IMR-90 (cell line): ENCODE measurements at regions not wholly inside any gene's neighbourhood (a gene's known extent, or its start where the extent isn't known, plus 50 kb on each side); places are given as distances from the start of the nearest gene placed in this dataset.

Experiments used
- ATAC-seq: fragments of 200-7000 bp; cut with Tn5 transposase; 2 replicates; pipeline ENCODE4 v1.9.1; 2020; ENCODE audit warnings: low read depth, mild to moderate bottlenecking, moderate library complexity
- BruUV-seq: library from RNA; stranded (reverse); fragments of 400-500 nt; replicated peaks from 2 replicates; lab custom pipeline; 2021; lab: Mats Ljungman, UMichigan
- CTCF ChIA-PET: fragments of 300-600 bp; formaldehyde crosslinking; extraction: SDS; loops from one replicate; lab custom pipeline; 2021; ENCODE audit warnings: antibody characterized with exemption; lab: Yijun Ruan, JAX
- POLR2A ChIA-PET: fragments of 300-600 bp; sonication (Branson Sonifier 250); formaldehyde crosslinking; loops from one replicate; lab custom pipeline; 2022; ENCODE audit warnings: antibody characterized with exemption; ENCODE audit not compliant: unreplicated experiment; lab: Charles Lee
- DNase-seq: peaks from one replicate; pipeline ENCODE4 v3.0.0; 2013
- H2AFZ ChIP-seq: replicated peaks from 2 replicates; pipeline ENCODE3; 2013; ENCODE audit warnings: low read length, mild to moderate bottlenecking; ENCODE audit not compliant: poor library complexity
- H2AK5ac ChIP-seq: 2 replicates; pipeline ENCODE4 v1.6.1; 2013; ENCODE audit warnings: low read depth, low read length, inconsistent platforms
- H2AK9ac ChIP-seq: replicated peaks from 2 replicates; pipeline ENCODE3; 2013; ENCODE audit warnings: mild to moderate bottlenecking, low read depth, low read length, moderate library complexity; ENCODE audit not compliant: poor library complexity
- H2BK120ac ChIP-seq: 2 replicates; pipeline ENCODE4 v1.6.1; 2013; ENCODE audit warnings: low read depth, low read length, inconsistent platforms
- H2BK15ac ChIP-seq: 3 replicates; pipeline ENCODE4 v1.6.1; 2013; ENCODE audit warnings: low read depth, low read length, inconsistent platforms
- H2BK20ac ChIP-seq: 2 replicates; pipeline ENCODE4 v1.6.1; 2013; ENCODE audit warnings: low read depth, mild to moderate bottlenecking, inconsistent platforms, low read length, moderate library complexity
- H2BK5ac ChIP-seq: 2 replicates; pipeline ENCODE4 v1.6.1; 2013; ENCODE audit warnings: mild to moderate bottlenecking, low read depth, low read length, inconsistent platforms; ENCODE audit not compliant: poor library complexity, severe bottlenecking
- H3K14ac ChIP-seq: replicated peaks from 2 replicates; pipeline ENCODE4 v1.6.1; 2013; ENCODE audit warnings: low read depth, low read length, inconsistent platforms
- H3K18ac ChIP-seq: 2 replicates; pipeline ENCODE4 v1.6.1; 2013; ENCODE audit warnings: low read depth, low read length, control low read depth
- H3K23ac ChIP-seq: 2 replicates; pipeline ENCODE4 v1.6.1; 2013; ENCODE audit warnings: low read depth, low read length, inconsistent platforms
- H3K27ac ChIP-seq: 2 replicates; pipeline ENCODE4 v1.5.1; 2013; ENCODE audit warnings: mild to moderate bottlenecking, control low read depth, low read length; ENCODE audit not compliant: insufficient read depth
- H3K27me3 ChIP-seq: 2 replicates; pipeline ENCODE4 v1.6.1; 2013; ENCODE audit warnings: low read length; ENCODE audit not compliant: control insufficient read depth, insufficient read depth
- H3K36me3 ChIP-seq: 2 replicates; pipeline ENCODE4 v1.6.1; 2013; ENCODE audit warnings: low read length, mixed read lengths; ENCODE audit not compliant: control insufficient read depth, insufficient read depth
- H3K4ac ChIP-seq: 2 replicates; pipeline ENCODE4 v1.6.1; 2013; ENCODE audit warnings: low read depth, low read length, inconsistent platforms
- H3K4me1 ChIP-seq: 2 replicates; pipeline ENCODE4 v1.6.1; 2013; ENCODE audit warnings: low read length, mixed read lengths; ENCODE audit not compliant: control insufficient read depth, insufficient read depth
- H3K4me2 ChIP-seq: 2 replicates; pipeline ENCODE4 v1.6.1; 2013; ENCODE audit warnings: low read depth, mild to moderate bottlenecking, control low read depth, low read length, moderate library complexity
- H3K4me3 ChIP-seq: 2 replicates; pipeline ENCODE4 v1.5.1; 2013; ENCODE audit warnings: low read depth, mild to moderate bottlenecking, control low read depth, low read length, moderate library complexity; ENCODE audit not compliant: insufficient read depth
- H3K56ac ChIP-seq: 2 replicates; pipeline ENCODE4 v1.6.1; 2013; ENCODE audit warnings: low read length, inconsistent platforms; ENCODE audit not compliant: insufficient read depth; ENCODE audit errors: extremely low read depth
- H3K79me1 ChIP-seq, 2 experiments: 2 replicates each; pipeline ENCODE4 v1.6.1; 2013; ENCODE audit warnings: low read length in 2 of 2, inconsistent platforms in 1 of 2, low read depth in 1 of 2
- H3K9ac ChIP-seq: 2 replicates; pipeline ENCODE4 v1.6.1; 2013; ENCODE audit warnings: low read depth, low read length, control low read depth
- H3K9me1 ChIP-seq: 2 replicates; pipeline ENCODE4 v1.6.1; 2013; ENCODE audit warnings: low read length, inconsistent platforms; ENCODE audit not compliant: insufficient read depth
- H3K9me3 ChIP-seq: 2 replicates; pipeline ENCODE4 v1.6.1; 2013; ENCODE audit warnings: low read length; ENCODE audit not compliant: control insufficient read depth, insufficient read depth
- H4K20me1 ChIP-seq: 2 replicates; pipeline ENCODE4 v1.6.1; 2013; ENCODE audit warnings: low read length, inconsistent platforms; ENCODE audit not compliant: insufficient read depth
- H4K5ac ChIP-seq: 2 replicates; pipeline ENCODE4 v1.6.1; 2013; ENCODE audit warnings: mild to moderate bottlenecking, low read depth, low read length, control low read depth
- H4K8ac ChIP-seq, 2 experiments: 2 replicates each; pipeline ENCODE4 v1.6.1; 2013; ENCODE audit warnings: low read depth in 2 of 2, low read length in 2 of 2, control low read depth in 1 of 2, inconsistent platforms in 1 of 2
- H4K91ac ChIP-seq: 2 replicates; pipeline ENCODE4 v1.6.1; 2013; ENCODE audit warnings: low read depth, low read length, inconsistent platforms; ENCODE audit not compliant: insufficient read depth
- BHLHE40 ChIP-seq: fragments of 150-350 bp; IDR thresholded peaks from 2 replicates; pipeline ENCODE4 v1.6.1; 2016; ENCODE audit warnings: mild to moderate bottlenecking, low read depth, low read length
- CEBPB ChIP-seq: IDR thresholded peaks from 2 replicates; pipeline ENCODE4 v1.6.1; 2012; ENCODE audit warnings: low read depth, low read length, improper control_type of control experiment
- CHD1 ChIP-seq: IDR thresholded peaks from 2 replicates; pipeline ENCODE4 v1.6.1; 2012; ENCODE audit warnings: low read depth, low read length, improper control_type of control experiment
- FOS ChIP-seq: fragments of 150-350 bp; IDR thresholded peaks from 2 replicates; pipeline ENCODE4 v1.6.1; 2016; ENCODE audit warnings: low read depth, low read length
- MAFK ChIP-seq: IDR thresholded peaks from 2 replicates; pipeline ENCODE4 v1.6.1; 2012; ENCODE audit warnings: low read depth, low read length, improper control_type of control experiment
- MAZ ChIP-seq: IDR thresholded peaks from 2 replicates; pipeline ENCODE4 v1.6.1; 2012; ENCODE audit warnings: low read depth, mild to moderate bottlenecking, low read length, improper control_type of control experiment, moderate library complexity, borderline replicate concordance
- MXI1 ChIP-seq: IDR thresholded peaks from 2 replicates; pipeline ENCODE4 v1.6.1; 2012; ENCODE audit warnings: low read depth, mild to moderate bottlenecking, low read length, moderate library complexity, borderline replicate concordance
- NFE2L2 ChIP-seq: fragments of 150-350 bp; IDR thresholded peaks from 2 replicates; pipeline ENCODE4 v1.6.1; 2016; ENCODE audit warnings: low read depth, mild to moderate bottlenecking, low read length
- POLR2A ChIP-seq: IDR thresholded peaks from 2 replicates; pipeline ENCODE4 v1.6.1; 2012; ENCODE audit warnings: mild to moderate bottlenecking, low read depth, low read length
- RAD21 ChIP-seq: IDR thresholded peaks from 2 replicates; pipeline ENCODE4 v1.6.1; 2012; ENCODE audit warnings: low read length, improper control_type of control experiment
- RCOR1 ChIP-seq: IDR thresholded peaks from 2 replicates; pipeline ENCODE4 v1.6.1; 2012; ENCODE audit warnings: mild to moderate bottlenecking, low read length, improper control_type of control experiment; ENCODE audit not compliant: insufficient replicate concordance
- RFX5 ChIP-seq: IDR thresholded peaks from 2 replicates; pipeline ENCODE4 v1.8.0; 2012; ENCODE audit warnings: low read depth, mild to moderate bottlenecking, low read length, moderate library complexity
- SMC3 ChIP-seq: fragments of 150-350 bp; IDR thresholded peaks from 2 replicates; pipeline ENCODE4 v1.6.1; 2016; ENCODE audit warnings: low read depth, mild to moderate bottlenecking, antibody characterized with exemption, low read length, moderate library complexity
- WGBS, 2 experiments: methylation state at CpG; one replicate each; pipeline versions ENCODE4 v1.1.5 to v1.1.7; 2013; ENCODE audit warnings: missing lambda C conversion rate in 2 of 2; ENCODE audit not compliant: insufficient read length in 1 of 2; ENCODE audit errors: extremely low coverage in 2 of 2; 5-methylcytosine and 5-hydroxymethylcytosine counted together
- dilution Hi-C: fragments of 300-500 bp; cut with HindIII; formaldehyde crosslinking; loops from one replicate; pipeline ENCODE4 v1.14.3; 2018; ENCODE audit warnings: low sequenced_read_pairs; ENCODE audit not compliant: unreplicated experiment
- in situ Hi-C: fragments of 300-500 bp; cut with MboI; formaldehyde crosslinking; loops from 3 replicates; pipeline ENCODE4 v1.14.3; 2019; ENCODE audit warnings: low sequenced_read_pairs, inconsistent platforms, mixed read lengths
- intact Hi-C: fragments of 100-400 bp; cut with micrococcal nuclease; formaldehyde crosslinking; loops from 2 replicates; pipeline ENCODE4 v1.10.0; 2022
- TF ChIP-seq, protein P1 (sequence below): fragments of 150-350 bp; IDR thresholded peaks from 2 replicates; pipeline ENCODE4 v1.6.1; 2016; ENCODE audit warnings: low read depth, mild to moderate bottlenecking, low read length, moderate library complexity, borderline replicate concordance
- TF ChIP-seq, protein P2 (sequence below): conservative IDR thresholded peaks from 2 replicates; pipeline ENCODE4 v1.5.1; 2012; ENCODE audit warnings: mild to moderate bottlenecking, low read depth, low read length, improper control_type of control experiment
- TF ChIP-seq, protein P3 (sequence below): fragments of 150-350 bp; IDR thresholded peaks from 2 replicates; pipeline ENCODE4 v1.6.1; 2017; ENCODE audit warnings: mild to moderate bottlenecking, antibody characterized with exemption, low read length, low read depth

DNA sequence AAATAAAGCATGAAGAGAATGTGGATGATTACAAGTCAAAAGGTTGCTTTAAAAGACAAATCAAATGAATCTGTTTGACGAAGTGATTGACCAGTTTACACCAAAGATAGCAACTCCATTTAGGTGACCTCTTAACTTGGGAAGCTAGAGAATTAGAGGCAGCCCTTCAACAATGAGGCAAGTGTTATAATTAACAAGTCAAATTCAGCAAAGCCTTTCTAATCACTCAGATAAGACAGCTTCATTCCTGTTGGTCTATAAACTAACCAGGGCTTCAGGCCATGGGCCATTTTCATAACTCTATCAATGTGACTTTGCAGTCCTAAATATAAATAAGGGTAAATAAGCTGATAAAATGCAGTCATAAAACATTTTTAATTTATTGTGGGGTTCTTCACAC lies 712.2 kb upstream of the SEMA6A start:
- CTCF ChIA-PET, result interaction anchor here (1.0 kb wide), 2 partner anchors 10 to 24 kb away, joined by 3 read pairs; no protein-coding TSS in a partner anchor
- Histone ChIP-seq H3K27me3 (no peaks in the 10 kb centered on the region), H4K5ac (no peak overlapping the region), H2AK5ac (no peak overlapping the region), H3K9ac (no peak overlapping the region), H4K91ac (no peak overlapping the region), H3K14ac (no peak overlapping the region), H3K79me1 (no peaks in the 10 kb centered on the region), H4K8ac (no peak overlapping the region), H3K4me2 (no peak overlapping the region), H2BK120ac (no peak overlapping the region), H3K18ac (no peak overlapping the region), H3K4me3 (no peak overlapping the region), H3K9me3 (peaks cover 3% of the 10 kb centered on the region; the same call in 1 of the 2 replicates), H2BK20ac (no peak overlapping the region), H3K4me1 (no peaks in the 10 kb centered on the region), H4K20me1 (no peaks in the 10 kb centered on the region), H2BK15ac (no peak overlapping the region), H3K9me1 (no peaks in the 10 kb centered on the region), H3K56ac (no peak overlapping the region), H3K23ac (no peak overlapping the region), H3K27ac (no peak overlapping the region), H2BK5ac (no peak overlapping the region), H3K4ac (no peak overlapping the region), H2AFZ (no peak overlapping the region), H3K36me3 (no peaks in the 10 kb centered on the region), H2AK9ac (no peak overlapping the region)
- no TSS peak for BruUV-seq
- WGBS, 2 experiments, result no CpG with 5 or more reads among the region's 1 CpG
- TF ChIP-seq SMC3 (no peak), BHLHE40 (no peak), MAZ (no peak), RAD21 (no peak), RFX5 (no peak), FOS (no peak), POLR2A (no peak), CHD1 (no peak), MXI1 (no peak), MAFK (no peak), NFE2L2 (no peak), CEBPB (no peak), RCOR1 (no peak)
- TF ChIP-seq, protein P1, sequence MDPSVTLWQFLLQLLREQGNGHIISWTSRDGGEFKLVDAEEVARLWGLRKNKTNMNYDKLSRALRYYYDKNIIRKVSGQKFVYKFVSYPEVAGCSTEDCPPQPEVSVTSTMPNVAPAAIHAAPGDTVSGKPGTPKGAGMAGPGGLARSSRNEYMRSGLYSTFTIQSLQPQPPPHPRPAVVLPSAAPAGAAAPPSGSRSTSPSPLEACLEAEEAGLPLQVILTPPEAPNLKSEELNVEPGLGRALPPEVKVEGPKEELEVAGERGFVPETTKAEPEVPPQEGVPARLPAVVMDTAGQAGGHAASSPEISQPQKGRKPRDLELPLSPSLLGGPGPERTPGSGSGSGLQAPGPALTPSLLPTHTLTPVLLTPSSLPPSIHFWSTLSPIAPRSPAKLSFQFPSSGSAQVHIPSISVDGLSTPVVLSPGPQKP, result no peak
- TF ChIP-seq, protein P2, sequence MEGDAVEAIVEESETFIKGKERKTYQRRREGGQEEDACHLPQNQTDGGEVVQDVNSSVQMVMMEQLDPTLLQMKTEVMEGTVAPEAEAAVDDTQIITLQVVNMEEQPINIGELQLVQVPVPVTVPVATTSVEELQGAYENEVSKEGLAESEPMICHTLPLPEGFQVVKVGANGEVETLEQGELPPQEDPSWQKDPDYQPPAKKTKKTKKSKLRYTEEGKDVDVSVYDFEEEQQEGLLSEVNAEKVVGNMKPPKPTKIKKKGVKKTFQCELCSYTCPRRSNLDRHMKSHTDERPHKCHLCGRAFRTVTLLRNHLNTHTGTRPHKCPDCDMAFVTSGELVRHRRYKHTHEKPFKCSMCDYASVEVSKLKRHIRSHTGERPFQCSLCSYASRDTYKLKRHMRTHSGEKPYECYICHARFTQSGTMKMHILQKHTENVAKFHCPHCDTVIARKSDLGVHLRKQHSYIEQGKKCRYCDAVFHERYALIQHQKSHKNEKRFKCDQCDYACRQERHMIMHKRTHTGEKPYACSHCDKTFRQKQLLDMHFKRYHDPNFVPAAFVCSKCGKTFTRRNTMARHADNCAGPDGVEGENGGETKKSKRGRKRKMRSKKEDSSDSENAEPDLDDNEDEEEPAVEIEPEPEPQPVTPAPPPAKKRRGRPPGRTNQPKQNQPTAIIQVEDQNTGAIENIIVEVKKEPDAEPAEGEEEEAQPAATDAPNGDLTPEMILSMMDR, result no peak
- TF ChIP-seq, protein P3, sequence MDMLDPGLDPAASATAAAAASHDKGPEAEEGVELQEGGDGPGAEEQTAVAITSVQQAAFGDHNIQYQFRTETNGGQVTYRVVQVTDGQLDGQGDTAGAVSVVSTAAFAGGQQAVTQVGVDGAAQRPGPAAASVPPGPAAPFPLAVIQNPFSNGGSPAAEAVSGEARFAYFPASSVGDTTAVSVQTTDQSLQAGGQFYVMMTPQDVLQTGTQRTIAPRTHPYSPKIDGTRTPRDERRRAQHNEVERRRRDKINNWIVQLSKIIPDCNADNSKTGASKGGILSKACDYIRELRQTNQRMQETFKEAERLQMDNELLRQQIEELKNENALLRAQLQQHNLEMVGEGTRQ, result no peak
- in situ Hi-C loops, result no loop called here
- POLR2A ChIA-PET, result no interaction called here
- intact Hi-C loops, result no loop called here
- dilution Hi-C loops, result no loop called here
- no peak for ATAC-seq
- no peak for DNase-seq
